ENCODE measurements at regions not wholly inside any gene's neighbourhood (a gene's known extent, or its start where the extent isn't known, plus 50 kb on each side); places are given as distances from the start of the nearest gene placed in this dataset.

GRCh38 chr7:116447436-116447835 lies 52.1 kb upstream of the CAV2 start:
- Histone ChIP-seq H3K27ac (ENCODE audit: low read length) (peak overlapping the region; percentile 96), H3K9me3 (ENCODE audit: control insufficient read depth, insufficient read depth, low read depth, low read length) (peaks cover 2% of the 10 kb centered on the region; the same call in 1 of the 2 replicates), H3K4me3 (ENCODE audit: low read depth in 2 of 2, low read length in 2 of 2) (no peak overlapping the region), H3K36me3 (ENCODE audit: control insufficient read depth, insufficient read depth, low read length) (no peaks in the 10 kb centered on the region; the same call in 1 of the 2 replicates), H3K27me3 (ENCODE audit: control insufficient read depth, insufficient read depth, low read length) (no peaks in the 10 kb centered on the region), H3K4me1 (ENCODE audit: control insufficient read depth, insufficient read depth, low read length) (peaks cover 35% of the 10 kb centered on the region)
- no peak for ATAC-seq
- CTCF ChIA-PET: no interaction called here
- intact Hi-C loops (cut with micrococcal nuclease; ENCODE audit: unreplicated experiment) (loop anchor here (10.0 kb wide), 1 partner anchor 47 kb away; the partner anchor contains the start of gene CAV2), in situ Hi-C loops (cut with HindIII; ENCODE audit: low pct_unique_long_range_greater_than_20kb, low sequenced_read_pairs) (no loop called here)
- POLR2A ChIA-PET: interaction anchor here (0.6 kb wide), 1 partner anchor 27 kb away, joined by 3 read pairs; no protein-coding TSS in a partner anchor
- TF ChIP-seq TCF7L2 (IDR thresholded peaks at IDR 0.05; ENCODE audit: low read depth, low read length): no peak
- TF ChIP-seq SIN3A (IDR thresholded peaks at IDR 0.05; ENCODE audit: borderline replicate concordance, insufficient read depth, low read depth, low read length): no peak
- TF ChIP-seq CTCF (IDR thresholded peaks at IDR 0.05): no peak
- no peak for TF ChIP-seq REST (IDR thresholded peaks at IDR 0.05; ENCODE audit: insufficient read depth in 1 of 2, low read depth in 2 of 2, low read length in 1 of 2)
- no peak for TF ChIP-seq POLR2AphosphoS5 (IDR thresholded peaks at IDR 0.05; ENCODE audit: low read depth, low read length)
- no TSS peak for BruUV-seq (replicated peaks)
- no peak for DNase-seq (ENCODE audit: low read depth, low spot score)

GRCh38 chr7:116447966-116448839 lies 51.3 kb upstream of the CAV2 start:
- H3K27me3 ChIP-seq (ENCODE audit: control insufficient read depth, insufficient read depth, low read length): no peaks in the 10 kb centered on the region
- POLR2A ChIA-PET: no interaction called here
- TF ChIP-seq CTCF (IDR thresholded peaks at IDR 0.05) (no peak), TCF7L2 (IDR thresholded peaks at IDR 0.05; ENCODE audit: low read depth, low read length) (no peak), SIN3A (IDR thresholded peaks at IDR 0.05; ENCODE audit: borderline replicate concordance, insufficient read depth, low read depth, low read length) (no peak), REST (IDR thresholded peaks at IDR 0.05; ENCODE audit: insufficient read depth in 1 of 2, low read depth in 2 of 2, low read length in 1 of 2) (no peak), POLR2AphosphoS5 (IDR thresholded peaks at IDR 0.05; ENCODE audit: low read depth, low read length) (no peak)
- DNase-seq (ENCODE audit: low read depth, low spot score) (no peak), ATAC-seq (no peak)
- in situ Hi-C loops (cut with HindIII; ENCODE audit: low pct_unique_long_range_greater_than_20kb, low sequenced_read_pairs) (no loop called here), intact Hi-C loops (cut with micrococcal nuclease; ENCODE audit: unreplicated experiment) (loop anchor here (10.0 kb wide), 1 partner anchor 47 kb away; the partner anchor contains the start of gene CAV2)
- peaks cover 2% of the 10 kb centered on the region; the same call in 1 of the 2 replicates for H3K9me3 ChIP-seq (ENCODE audit: control insufficient read depth, insufficient read depth, low read depth, low read length)
- H3K4me3 ChIP-seq (ENCODE audit: low read depth in 2 of 2, low read length in 2 of 2): no peak overlapping the region
- BruUV-seq (replicated peaks): no TSS peak
- H3K4me1 ChIP-seq (ENCODE audit: control insufficient read depth, insufficient read depth, low read length): peaks cover 34% of the 10 kb centered on the region
- CTCF ChIA-PET: no interaction called here
- H3K27ac ChIP-seq (ENCODE audit: low read length): peak overlapping the region; percentile 96
- no peaks in the 10 kb centered on the region; the same call in 1 of the 2 replicates for H3K36me3 ChIP-seq (ENCODE audit: control insufficient read depth, insufficient read depth, low read length)
